SJCRH30 (cell line): ENCODE measurements at regions not wholly inside any gene's neighbourhood (a gene's known extent, or its start where the extent isn't known, plus 50 kb on each side); places are given as distances from the start of the nearest gene placed in this dataset.
A peak's percentile ranks its signal among the peaks of the same experiment; 100 is the strongest.

ENCODE experiments used
- DNase-seq, 2 experiments: peaks; one replicate each; pipeline ENCODE4 v3.0.0-alpha.2; 2015 to 2020
- H3K27ac ChIP-seq: fragments of 250-450 bp; sonication (Bioruptor Pico); 2 replicates; pipeline ENCODE4 v1.5.1; 2020; ENCODE audit warnings: mild to moderate bottlenecking, moderate library complexity
- H3K27me3 ChIP-seq: fragments of 250-450 bp; sonication (Bioruptor Pico); 2 replicates; pipeline ENCODE4 v1.5.1; 2020; ENCODE audit warnings: mild to moderate bottlenecking, moderate library complexity
- H3K36me3 ChIP-seq: fragments of 250-450 bp; sonication (Bioruptor Pico); 2 replicates; pipeline ENCODE4 v1.5.1; 2020; ENCODE audit warnings: mild to moderate bottlenecking, moderate library complexity
- H3K4me1 ChIP-seq: fragments of 250-450 bp; sonication (Bioruptor Pico); 2 replicates; pipeline ENCODE4 v1.5.1; 2020; ENCODE audit warnings: mild to moderate bottlenecking, moderate library complexity
- H3K4me3 ChIP-seq: fragments of 250-450 bp; sonication (Bioruptor Pico); 2 replicates; pipeline ENCODE4 v1.5.1; 2020; ENCODE audit warnings: mild to moderate bottlenecking, moderate library complexity
- H3K9me3 ChIP-seq: fragments of 250-450 bp; sonication (Bioruptor Pico); replicated peaks from 2 replicates; pipeline ENCODE4 v1.5.1; 2020; ENCODE audit warnings: mild to moderate bottlenecking, moderate library complexity

- Histone ChIP-seq H3K27me3 (no peaks in the 10 kb centered on the region), H3K4me1 (no peaks in the 10 kb centered on the region), H3K4me3 (no peak overlapping the region), H3K9me3 (peaks cover 2% of the 10 kb centered on the region; the same call in 1 of the 2 replicates), H3K27ac (no peak overlapping the region), H3K36me3 (no peaks in the 10 kb centered on the region)
- no peak for DNase-seq
Observed at GRCh38 chr2:75325594-75325993, 126.3 kb upstream of the TACR1 start.

DNA sequence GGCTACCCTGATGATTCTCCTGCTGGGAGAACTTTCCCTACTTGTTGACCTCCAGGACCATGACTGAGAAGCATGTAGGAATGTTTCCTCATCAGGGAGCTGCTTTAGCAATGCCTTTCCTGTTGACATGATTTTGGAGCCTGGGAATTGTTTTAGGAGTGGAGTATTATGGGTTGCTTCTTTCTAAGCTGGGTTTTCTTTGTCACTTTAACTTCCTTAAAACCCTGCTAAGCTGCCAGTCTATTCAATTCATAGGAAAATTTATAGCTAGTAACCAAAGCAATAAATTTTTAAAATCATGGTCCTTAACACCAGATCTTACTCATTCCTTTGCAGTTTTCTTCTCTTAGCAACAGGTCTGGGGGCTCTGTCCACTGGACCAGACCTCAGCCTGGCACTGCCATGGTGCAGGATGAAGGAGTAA lies 125.6 kb upstream of the TACR1 start:
- no peak overlapping the region for H3K27ac ChIP-seq
- no peaks in the 10 kb centered on the region for H3K4me1 ChIP-seq
- H3K9me3 ChIP-seq: no peaks in the 10 kb centered on the region
- H3K36me3 ChIP-seq: no peaks in the 10 kb centered on the region
- no peak overlapping the region for H3K4me3 ChIP-seq
- no peak for DNase-seq
- no peaks in the 10 kb centered on the region for H3K27me3 ChIP-seq

- Histone ChIP-seq H3K4me3 (no peak overlapping the region), H3K36me3 (no peaks in the 10 kb centered on the region), H3K9me3 (no peaks in the 10 kb centered on the region), H3K27me3 (no peaks in the 10 kb centered on the region), H3K4me1 (no peaks in the 10 kb centered on the region), H3K27ac (no peak overlapping the region)
- DNase-seq: no peak
Observed at GRCh38 chr2:75324141-75324540, 124.8 kb upstream of the TACR1 start.

- no peaks in the 10 kb centered on the region for H3K36me3 ChIP-seq
- H3K4me3 ChIP-seq: no peak overlapping the region
- H3K4me1 ChIP-seq: no peaks in the 10 kb centered on the region
- no peak overlapping the region for H3K27ac ChIP-seq
- DNase-seq: no peak
- H3K27me3 ChIP-seq: no peaks in the 10 kb centered on the region
- no peaks in the 10 kb centered on the region for H3K9me3 ChIP-seq
Observed at GRCh38 chr2:75321599-75321922, 122.2 kb upstream of the TACR1 start.

- Histone ChIP-seq H3K4me3 (no peak overlapping the region), H3K4me1 (no peaks in the 10 kb centered on the region), H3K9me3 (no peaks in the 10 kb centered on the region), H3K27me3 (no peaks in the 10 kb centered on the region), H3K27ac (no peak overlapping the region), H3K36me3 (no peaks in the 10 kb centered on the region)
- no peak for DNase-seq
Observed at GRCh38 chr2:75320898-75321598, 121.7 kb upstream of the TACR1 start.

GRCh38 chr2:75319951-75320350 lies 120.6 kb upstream of the TACR1 start:
- H3K9me3 ChIP-seq: no peaks in the 10 kb centered on the region
- H3K4me1 ChIP-seq: no peaks in the 10 kb centered on the region
- H3K36me3 ChIP-seq: no peaks in the 10 kb centered on the region
- no peaks in the 10 kb centered on the region for H3K27me3 ChIP-seq
- no peak overlapping the region for H3K4me3 ChIP-seq
- DNase-seq: no peak
- no peak overlapping the region for H3K27ac ChIP-seq

DNA sequence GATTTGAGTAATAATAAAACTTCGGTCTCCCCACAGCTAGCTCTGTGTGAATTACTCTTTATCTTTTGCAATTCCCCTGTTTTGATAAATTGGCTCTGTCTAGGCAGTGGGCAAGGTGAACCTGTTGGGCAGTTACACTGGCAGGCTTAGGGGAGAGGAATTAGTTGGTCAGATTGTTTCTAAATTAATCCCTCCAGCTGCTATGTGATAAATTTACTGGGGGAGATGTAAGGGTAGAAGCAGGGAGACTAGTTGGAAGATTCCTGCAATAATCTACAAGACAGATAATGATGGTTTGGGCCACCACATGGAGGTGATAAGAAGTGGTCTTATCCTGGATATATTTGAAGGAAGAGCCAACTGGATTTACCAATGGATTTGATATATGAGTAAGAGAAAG lies 118.5 kb upstream of the TACR1 start:
- no peak overlapping the region for H3K27ac ChIP-seq
- H3K4me3 ChIP-seq: no peak overlapping the region
- no peaks in the 10 kb centered on the region for H3K9me3 ChIP-seq
- peaks cover 4% of the 10 kb centered on the region for H3K4me1 ChIP-seq
- H3K27me3 ChIP-seq: no peaks in the 10 kb centered on the region
- DNase-seq: no peak
- no peaks in the 10 kb centered on the region for H3K36me3 ChIP-seq

- Histone ChIP-seq H3K36me3 (no peaks in the 10 kb centered on the region), H3K9me3 (no peaks in the 10 kb centered on the region), H3K4me3 (no peak overlapping the region), H3K27ac (no peak overlapping the region), H3K4me1 (peaks cover 9% of the 10 kb centered on the region), H3K27me3 (no peaks in the 10 kb centered on the region)
- DNase-seq: no peak
Observed at GRCh38 chr2:75317316-75317715, 118.0 kb upstream of the TACR1 start.

- no peak for DNase-seq
- no peaks in the 10 kb centered on the region for H3K36me3 ChIP-seq
- no peaks in the 10 kb centered on the region for H3K9me3 ChIP-seq
- no peaks in the 10 kb centered on the region for H3K27me3 ChIP-seq
- H3K4me1 ChIP-seq: peaks cover 10% of the 10 kb centered on the region
- no peak overlapping the region for H3K4me3 ChIP-seq
- H3K27ac ChIP-seq: no peak overlapping the region
Observed at GRCh38 chr2:75315436-75315835, 116.1 kb upstream of the TACR1 start.

GRCh38 chr2:75311993-75312392 lies 112.7 kb upstream of the TACR1 start:
- peak; percentile 93 to 98 for DNase-seq
- Histone ChIP-seq H3K36me3 (no peaks in the 10 kb centered on the region), H3K4me1 (peaks cover 10% of the 10 kb centered on the region), H3K27ac (peak overlapping the region; percentile 69), H3K9me3 (no peaks in the 10 kb centered on the region), H3K4me3 (no peak overlapping the region), H3K27me3 (no peaks in the 10 kb centered on the region)

- DNase-seq: no peak
- Histone ChIP-seq H3K27me3 (no peaks in the 10 kb centered on the region), H3K4me1 (peaks cover 10% of the 10 kb centered on the region), H3K4me3 (no peak overlapping the region), H3K9me3 (no peaks in the 10 kb centered on the region), H3K36me3 (no peaks in the 10 kb centered on the region), H3K27ac (no peak overlapping the region)
Observed at GRCh38 chr2:75311521-75311920, 112.2 kb upstream of the TACR1 start.

DNA sequence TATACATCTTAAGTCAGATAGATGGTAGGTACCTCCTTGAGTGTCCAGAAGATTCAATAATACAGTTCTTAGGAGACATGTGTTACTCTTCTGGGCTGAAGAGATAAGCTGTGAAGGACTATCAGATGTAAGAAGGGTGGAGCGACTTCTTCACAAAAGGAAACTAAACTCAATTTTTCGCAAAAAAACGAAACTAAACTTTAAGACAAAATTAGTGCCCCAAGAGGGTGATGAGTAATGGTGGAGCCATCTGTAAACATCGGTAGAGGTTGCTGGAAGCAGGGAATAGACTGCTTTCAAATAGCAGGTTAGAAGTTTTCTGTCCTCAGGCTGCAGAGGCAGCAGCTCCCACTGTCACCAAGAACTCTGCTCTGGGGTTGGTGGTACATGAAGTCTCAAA lies 111.6 kb upstream of the TACR1 start:
- Histone ChIP-seq H3K27me3 (no peaks in the 10 kb centered on the region), H3K9me3 (no peaks in the 10 kb centered on the region), H3K36me3 (no peaks in the 10 kb centered on the region), H3K4me1 (peaks cover 10% of the 10 kb centered on the region), H3K27ac (no peak overlapping the region), H3K4me3 (no peak overlapping the region)
- DNase-seq: no peak

- H3K27me3 ChIP-seq: no peaks in the 10 kb centered on the region
- no peak overlapping the region for H3K4me3 ChIP-seq
- peaks cover 10% of the 10 kb centered on the region for H3K4me1 ChIP-seq
- no peak for DNase-seq
- no peak overlapping the region for H3K27ac ChIP-seq
- no peaks in the 10 kb centered on the region for H3K36me3 ChIP-seq
- no peaks in the 10 kb centered on the region for H3K9me3 ChIP-seq
Observed at GRCh38 chr2:75309596-75310463, 110.5 kb upstream of the TACR1 start.

DNA sequence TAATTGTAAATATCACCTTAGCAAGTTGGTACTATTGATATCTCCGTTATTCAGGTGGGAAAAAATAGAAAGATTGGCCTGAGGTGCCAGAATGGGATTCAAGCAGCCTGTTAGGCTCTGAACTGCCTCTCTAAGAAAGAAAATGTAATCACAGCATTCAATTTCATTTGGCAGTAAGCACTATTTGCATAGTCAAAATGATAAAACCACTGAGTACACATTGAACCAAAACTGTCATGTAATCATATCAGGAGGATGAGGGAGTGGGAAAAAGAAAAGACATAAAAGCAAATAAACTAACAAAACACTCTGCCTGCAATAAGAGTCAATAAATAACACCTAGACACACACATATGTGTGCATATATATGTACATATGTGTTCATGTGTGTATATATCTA lies 103.9 kb upstream of the TACR1 start:
- Histone ChIP-seq H3K9me3 (no peaks in the 10 kb centered on the region), H3K36me3 (no peaks in the 10 kb centered on the region), H3K4me3 (no peak overlapping the region), H3K4me1 (no peaks in the 10 kb centered on the region), H3K27ac (no peak overlapping the region), H3K27me3 (no peaks in the 10 kb centered on the region)
- DNase-seq: no peak

DNA sequence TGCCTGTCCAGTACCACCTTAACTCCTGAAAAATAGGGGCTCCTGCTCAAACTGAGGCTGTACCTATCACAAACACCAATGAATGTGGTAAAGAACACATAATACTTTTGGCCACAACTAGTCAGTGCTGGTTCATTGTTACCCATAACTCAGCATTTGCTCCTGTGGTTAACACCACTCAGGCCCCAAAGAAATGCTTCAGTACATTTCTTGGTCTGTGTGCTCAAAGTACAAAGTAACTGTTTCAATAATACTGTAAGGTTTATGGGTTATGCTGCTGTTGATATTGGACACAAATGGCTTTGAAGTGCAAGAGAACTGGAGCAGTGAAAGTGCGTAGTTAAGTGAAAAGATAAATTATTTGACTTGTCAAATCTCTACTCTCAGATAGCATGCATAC lies 95.0 kb upstream of the TACR1 start:
- Histone ChIP-seq H3K36me3 (no peaks in the 10 kb centered on the region), H3K9me3 (no peaks in the 10 kb centered on the region), H3K27ac (no peak overlapping the region), H3K4me3 (no peak overlapping the region), H3K4me1 (no peaks in the 10 kb centered on the region), H3K27me3 (no peaks in the 10 kb centered on the region)
- no peak for DNase-seq

DNA sequence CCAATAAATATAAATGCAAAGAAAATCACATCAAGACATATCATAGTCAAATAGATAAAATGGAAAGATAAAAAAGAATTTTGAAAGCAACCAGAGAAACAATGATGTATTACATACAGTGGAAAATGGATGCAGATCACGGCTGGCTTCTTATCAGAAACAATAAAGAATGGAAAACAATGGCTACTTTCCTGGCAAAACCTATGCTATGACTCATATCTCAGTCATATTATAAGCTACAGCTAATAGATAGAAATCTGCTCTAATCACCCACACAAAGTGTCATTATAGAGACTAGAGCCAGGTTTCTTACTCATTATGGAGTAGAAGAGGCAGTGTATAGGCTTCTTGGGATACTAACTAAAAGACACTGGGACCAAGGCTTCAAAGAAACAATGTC lies 93.5 kb upstream of the TACR1 start:
- H3K9me3 ChIP-seq: no peaks in the 10 kb centered on the region
- H3K36me3 ChIP-seq: no peaks in the 10 kb centered on the region
- H3K4me1 ChIP-seq: no peaks in the 10 kb centered on the region
- H3K4me3 ChIP-seq: no peak overlapping the region
- no peaks in the 10 kb centered on the region for H3K27me3 ChIP-seq
- no peak overlapping the region for H3K27ac ChIP-seq
- DNase-seq: no peak
